ENCODE measurements at regions not wholly inside any gene's neighbourhood (a gene's known extent, or its start where the extent isn't known, plus 50 kb on each side); places are given as distances from the start of the nearest gene placed in this dataset.
A peak's percentile ranks its signal among the peaks of the same experiment; 100 is the strongest.
"Not testable (repeated sequence)": the region's sequence is repeated elsewhere in the genome, so short reads cannot be mapped to it uniquely, and the experiment has no call there.

DNA sequence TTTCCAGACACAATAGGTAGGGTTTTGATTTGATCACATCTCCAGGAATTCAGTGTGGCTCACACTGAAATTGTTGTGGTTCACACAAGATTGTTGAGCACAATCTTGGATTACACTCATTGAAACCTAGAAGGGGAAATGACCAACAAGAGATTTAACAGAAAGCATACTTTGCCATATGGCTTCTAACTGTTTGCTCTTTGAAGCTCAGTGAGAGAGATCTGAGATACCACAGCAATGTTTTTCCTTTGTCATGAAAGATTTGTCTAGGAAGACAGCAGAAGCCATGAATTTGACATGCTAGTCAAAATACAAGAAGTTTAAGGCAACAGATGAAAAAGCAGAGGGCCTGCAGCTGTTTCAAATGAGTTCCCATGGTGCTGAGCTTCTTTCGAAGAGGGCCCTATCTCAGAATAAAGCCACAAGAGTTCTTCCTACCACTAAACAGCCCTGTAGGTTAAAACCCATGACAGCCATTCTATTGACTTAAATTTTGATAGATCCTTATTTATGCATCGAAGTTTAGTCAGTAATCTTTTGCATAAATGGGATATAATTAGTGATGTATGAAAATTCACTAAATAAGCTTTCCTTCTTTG lies 650.4 kb downstream of the LTN1 start:
- no peak for DNase-seq (ENCODE audit: low spot score)

DNA sequence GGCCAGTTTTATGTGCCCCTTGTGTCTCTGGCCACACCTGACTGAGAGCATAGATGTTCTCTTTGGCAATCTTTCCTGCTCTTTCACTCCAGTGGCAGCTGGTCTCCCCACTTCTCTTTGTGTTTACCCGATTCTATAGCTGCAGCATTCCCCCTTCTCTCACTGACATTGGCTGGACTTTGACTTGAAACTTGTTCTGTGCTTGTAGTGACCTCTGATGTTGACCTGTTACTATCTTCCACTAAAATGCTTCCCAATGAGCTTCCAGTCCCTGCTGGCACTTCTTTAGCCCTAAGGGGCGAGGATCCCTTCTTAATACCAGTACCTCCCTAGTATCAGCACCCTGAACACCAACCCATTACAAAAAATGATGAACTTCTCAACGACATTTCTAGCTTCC lies 653.3 kb downstream of the LTN1 start:
- no peak for DNase-seq (ENCODE audit: low spot score)

DNA sequence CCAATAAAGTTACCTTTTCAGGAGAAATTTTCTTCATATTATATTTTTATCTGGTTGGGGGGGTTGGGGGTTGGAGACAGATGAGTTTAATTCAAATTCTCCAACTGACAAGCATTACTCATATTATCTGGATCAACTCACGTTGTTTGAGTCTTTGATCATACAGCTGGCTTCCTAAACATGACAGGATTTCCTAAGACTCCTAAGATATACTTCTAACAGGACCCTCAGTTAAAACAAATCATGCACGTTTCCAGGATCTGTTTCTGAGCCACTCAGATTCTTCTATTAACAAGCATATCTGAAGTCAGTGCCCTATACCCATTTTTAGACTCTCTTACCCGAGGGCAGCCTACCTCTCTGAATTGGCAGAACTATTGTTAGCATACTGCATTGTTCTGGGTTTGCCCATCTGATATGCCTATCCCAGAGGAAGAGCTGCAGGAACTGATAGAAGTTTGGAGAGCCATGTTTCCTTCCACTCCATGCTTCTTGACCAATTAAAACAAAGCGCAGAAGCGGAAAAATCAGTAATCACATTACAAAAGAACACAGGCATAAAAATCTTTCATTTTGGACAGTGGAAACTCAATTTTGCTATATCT lies 653.9 kb downstream of the LTN1 start:
- DNase-seq (ENCODE audit: low spot score): no peak

DNA sequence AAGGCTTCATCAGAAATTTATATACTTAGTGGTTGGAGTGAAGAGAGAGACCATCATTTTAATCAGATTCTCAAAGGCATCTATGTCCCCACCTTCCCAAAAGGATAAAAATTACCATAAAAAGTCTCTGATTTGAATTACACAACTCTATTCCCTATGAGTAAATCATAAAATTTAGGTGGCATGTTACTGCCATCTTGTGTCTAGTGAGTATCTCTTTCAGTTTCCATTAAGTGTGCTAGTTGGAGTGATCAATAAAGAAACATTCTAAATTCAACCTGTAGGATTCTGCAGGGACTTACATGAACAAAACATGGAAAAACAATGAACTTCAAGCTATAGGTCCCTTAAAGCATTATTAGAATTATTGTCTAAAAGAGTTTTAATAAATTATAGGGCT lies 655.4 kb downstream of the LTN1 start:
- peak; percentile 54 for DNase-seq (ENCODE audit: low spot score)

DNA sequence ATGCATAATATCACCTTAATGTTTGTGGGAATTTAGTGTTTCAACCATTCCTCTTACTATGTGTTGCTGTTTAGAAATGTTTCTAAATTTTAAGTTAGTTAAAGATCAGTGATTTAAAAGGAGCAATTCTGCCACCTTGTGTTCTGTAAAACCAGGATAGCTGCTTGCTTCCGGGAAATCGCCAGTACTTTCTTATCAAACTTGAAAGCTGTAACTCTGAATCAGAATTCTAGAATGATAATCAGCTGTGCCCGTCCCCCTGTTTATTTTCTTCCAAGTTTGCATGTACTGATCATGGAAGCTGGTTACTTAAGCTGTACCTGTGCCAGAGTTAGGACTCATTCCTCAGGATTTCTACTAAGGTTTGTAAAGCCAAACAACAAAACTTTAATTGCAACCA lies 656.4 kb downstream of the LTN1 start:
- DNase-seq (ENCODE audit: low spot score): peak; percentile 63

DNA sequence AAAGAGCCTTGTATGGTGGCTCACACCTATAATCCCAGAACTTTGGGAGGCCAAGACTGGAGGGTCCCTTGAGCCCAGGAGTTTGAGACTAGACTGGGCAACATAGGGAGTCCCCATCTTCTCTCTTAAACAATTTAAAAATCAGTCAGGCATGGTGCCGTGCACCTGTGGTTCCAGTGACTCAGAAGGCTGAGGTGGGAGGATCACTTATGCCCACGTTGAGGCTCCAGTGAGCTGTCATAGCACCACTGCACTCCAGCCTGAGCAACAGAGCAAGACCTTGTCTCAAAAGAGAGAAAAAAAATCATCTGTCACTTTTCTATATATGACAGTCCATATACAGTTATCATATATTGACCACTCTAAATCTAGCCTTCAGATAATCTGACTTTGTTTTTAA lies 658.3 kb downstream of the LTN1 start:
- DNase-seq (ENCODE audit: low spot score): no peak

DNA sequence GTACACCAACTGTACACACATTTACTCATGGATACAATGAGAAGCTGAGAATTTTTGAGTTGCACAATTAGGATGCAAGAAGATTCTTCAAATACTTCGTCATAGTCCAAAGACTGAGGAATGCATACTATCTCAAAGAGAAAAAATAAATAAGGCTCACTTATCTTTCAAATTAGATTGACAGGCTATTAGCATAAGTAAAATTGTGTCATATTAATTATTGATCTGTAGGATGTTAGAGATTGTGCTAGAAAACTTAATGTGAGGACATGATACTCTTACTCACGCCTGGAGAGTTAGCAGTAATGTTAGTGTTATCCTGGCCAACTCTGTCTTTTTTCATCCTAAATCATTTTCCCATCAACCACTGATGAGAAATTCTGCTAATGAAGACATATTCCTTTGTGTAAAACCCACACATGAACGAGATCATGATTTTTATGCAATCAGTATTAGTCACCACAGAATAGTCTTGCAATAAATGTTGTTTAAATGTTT lies 659.0 kb downstream of the LTN1 start:
- DNase-seq (ENCODE audit: low spot score): no peak

DNA sequence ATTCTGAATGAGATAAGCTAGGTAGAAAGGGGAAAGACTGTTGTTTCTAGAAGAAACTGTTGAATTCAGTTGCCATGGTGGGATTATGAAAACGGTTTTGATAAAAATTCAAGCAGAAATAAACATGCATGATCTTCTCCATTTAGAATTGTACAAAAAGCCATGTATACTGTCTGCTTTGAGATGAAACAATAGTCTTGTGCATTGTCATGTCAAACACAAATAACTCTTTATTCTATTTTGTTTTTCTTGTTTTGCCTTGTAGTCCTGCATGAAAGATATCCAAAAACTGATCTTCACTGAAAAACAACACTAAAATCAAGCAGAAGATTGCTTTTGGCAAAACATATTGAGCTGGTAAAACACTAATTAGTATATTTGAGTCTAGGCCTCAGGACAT lies 659.9 kb downstream of the LTN1 start:
- DNase-seq (ENCODE audit: low spot score): no peak

DNA sequence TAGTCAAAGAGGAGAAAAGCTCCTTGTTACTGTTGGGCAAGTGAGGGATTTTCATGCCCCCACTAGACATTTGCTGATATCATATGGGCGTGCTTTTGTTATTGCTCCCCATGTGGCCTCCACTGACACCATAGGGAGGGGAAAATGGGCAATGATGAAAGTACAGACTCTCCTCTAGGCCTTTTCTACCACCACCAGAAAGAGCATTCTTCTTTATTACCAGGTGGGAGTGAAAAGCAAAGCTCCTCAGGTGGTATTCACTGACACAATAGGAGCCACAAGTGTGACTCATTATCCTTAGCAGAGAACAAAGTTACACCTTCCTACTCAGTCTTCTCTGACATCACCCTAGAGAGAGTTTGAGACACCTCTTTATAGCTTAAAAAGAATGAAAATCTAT lies 667.1 kb downstream of the LTN1 start:
- DNase-seq (ENCODE audit: low spot score): no peak

DNA sequence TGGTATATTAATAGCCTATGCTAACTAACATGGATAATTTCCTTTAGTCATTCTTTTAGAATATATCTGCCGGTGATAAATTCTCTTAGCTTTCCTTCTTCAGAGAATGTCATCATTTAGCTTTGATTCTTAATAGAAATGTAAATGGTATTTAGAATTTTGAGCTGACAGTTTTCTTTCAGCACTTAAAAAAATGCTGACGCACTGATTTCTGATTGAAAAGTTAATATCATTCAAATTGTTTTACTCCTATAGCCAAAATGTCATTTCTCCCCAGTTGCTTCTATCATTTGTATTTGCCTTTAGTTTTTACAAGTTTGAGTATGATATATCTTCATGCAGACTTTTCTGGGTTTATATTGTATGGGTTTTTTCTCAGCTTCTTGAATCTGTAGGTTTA lies 668.0 kb downstream of the LTN1 start:
- no peak for DNase-seq (ENCODE audit: low spot score)

DNA sequence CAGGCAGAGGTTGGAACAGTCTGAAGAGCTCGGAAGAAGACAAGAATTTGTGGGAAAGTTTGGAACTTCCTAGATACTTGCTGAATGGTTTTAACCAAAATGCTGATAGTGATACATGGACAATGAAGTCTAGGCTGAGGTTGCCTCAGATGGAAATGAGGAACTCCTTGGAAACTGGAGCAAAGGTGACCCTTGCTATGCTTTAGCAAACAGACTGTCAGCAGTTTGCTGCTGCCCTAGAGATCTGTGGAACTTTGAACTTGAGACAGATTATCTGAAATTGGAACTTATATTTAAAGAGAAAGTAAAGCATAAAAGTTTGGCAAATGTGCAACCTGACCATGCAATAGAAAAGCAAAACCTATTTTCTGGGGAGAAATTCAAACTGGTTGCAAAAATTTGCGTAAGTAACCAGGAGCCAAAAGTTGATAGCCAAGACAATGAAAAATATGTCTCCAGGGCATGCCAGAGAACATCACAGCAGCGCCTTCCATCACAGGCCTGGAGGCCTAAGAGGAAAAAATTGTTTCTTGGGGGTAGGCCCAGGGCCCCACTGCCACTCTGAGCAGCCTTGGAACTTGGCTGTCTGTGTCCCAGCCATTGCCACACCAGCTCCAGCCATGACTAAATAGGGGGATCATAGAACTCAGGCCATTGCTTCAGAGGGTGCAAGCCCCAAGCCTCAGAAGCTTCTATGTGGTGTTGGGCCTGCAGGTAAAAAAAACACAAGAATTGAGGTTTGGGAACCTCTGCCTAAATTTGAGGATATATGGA lies 675.3 kb downstream of the LTN1 start:
- DNase-seq (ENCODE audit: low spot score): no peak

DNA sequence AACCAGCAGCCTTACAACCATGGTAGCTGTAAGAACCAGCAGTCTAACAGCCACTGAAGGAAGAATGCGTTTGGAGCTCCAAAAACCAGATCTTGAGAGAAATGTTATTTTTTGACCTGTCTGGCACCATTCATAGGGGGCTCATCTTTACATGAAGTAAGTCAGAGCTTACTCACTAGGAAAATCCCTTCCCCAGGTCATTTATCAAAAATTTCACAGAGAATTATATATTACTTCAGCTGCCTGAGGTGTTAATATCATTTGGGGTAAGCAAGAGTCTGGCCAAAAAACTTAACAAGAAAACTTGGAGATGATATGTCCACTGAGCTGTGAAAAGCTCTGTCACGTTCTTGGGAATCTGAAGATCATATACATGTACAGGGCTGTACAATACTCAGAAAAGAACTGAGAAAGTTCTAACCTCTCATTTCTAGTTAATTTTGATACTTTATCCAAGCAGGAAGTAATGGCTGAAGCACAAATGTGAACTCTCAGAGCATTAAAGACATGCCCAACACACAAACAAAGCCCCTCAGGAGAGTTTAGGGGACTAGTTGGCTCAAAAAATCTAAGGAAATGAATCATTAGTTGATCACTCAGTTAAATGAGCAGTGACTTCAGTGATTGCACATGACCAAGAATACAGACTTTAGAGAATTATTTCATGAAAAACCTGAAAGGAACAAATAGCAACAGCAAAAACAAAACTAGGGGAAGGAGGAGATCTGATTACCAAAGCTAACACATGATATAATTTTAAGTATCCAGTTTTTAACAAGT lies 681.1 kb downstream of the LTN1 start:
- DNase-seq (ENCODE audit: low spot score): no peak

DNA sequence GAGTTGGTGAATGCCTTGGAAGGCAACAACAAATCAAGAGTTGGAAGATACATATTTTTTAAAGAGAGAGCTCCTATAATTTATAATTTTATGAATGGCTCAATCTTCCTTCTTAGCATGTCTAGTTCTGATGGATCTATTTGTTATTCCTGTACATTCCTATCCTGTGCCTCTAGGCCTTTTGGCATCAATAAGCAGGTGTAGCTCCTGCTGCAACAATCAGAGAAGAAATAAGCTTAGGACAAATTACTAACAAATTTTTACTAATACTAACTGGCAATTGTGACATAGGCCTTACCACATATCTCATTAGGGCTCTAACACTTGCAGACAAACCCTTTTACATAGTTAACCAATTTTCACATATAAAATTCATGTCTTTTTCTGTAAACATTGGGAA lies 682.0 kb downstream of the LTN1 start:
- no peak for DNase-seq (ENCODE audit: low spot score)

DNA sequence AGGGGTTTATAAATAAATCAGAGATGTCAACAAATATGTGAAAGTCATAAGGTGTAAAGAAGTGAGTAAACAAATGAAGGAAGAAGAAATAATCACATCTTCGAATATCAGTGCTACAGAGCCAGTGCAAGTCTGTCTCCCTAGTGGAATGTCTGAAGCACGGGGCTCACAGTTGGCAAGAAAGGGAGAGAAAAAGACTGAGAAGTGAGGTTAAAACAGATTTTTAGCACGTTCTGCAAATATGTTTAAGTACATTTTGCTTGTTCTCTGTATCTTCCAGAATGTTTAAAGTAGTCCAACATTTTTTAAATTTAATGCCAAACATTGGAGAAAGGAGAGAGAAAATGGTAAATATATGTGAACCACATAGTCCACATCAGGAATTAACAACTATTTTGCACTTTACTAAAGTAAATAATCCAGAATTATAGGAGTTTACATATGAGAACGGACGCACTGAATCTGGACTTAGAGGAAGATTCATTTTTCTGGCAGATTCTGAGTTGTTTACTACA lies 682.4 kb downstream of the LTN1 start:
- no peak for DNase-seq (ENCODE audit: low spot score)

DNA sequence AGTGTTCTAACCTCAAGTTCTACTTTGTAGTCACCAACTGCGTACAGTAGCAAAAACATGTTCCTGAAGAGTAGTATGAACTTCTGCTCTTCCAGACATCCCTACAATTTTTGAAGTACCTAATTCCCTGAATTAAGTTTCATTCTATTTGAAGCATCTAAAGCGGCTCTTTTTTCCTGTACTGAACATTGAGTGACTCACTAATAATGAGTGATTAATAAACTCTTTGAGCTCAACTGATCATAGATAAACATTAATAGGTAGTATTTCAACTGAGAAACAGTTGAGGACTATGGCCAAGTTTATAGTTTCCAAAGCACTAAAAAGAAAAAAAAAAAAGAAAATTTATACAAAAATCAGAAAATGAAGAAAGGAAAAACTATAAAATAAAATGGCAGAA lies 683.1 kb downstream of the LTN1 start:
- no peak for DNase-seq (ENCODE audit: low spot score)

DNA sequence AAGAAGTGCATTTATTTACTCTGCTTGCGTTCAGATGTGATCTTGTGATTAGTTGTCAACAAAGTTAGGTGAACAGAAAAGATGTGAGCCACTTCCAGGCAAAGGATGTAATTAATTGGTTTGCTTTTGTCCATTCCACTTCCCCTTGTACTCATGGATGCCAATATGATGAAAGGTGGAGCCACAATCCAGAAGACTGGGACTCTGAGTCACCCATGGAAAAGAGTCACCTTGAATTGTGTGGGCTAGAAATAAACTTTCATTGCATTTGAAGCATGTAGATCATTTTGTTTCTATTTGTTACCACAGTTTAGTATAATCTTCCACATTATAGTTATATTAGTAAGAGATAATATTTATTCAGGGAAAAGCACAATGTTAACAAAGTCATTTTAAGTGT lies 684.2 kb downstream of the LTN1 start:
- DNase-seq (ENCODE audit: low spot score): no peak

DNA sequence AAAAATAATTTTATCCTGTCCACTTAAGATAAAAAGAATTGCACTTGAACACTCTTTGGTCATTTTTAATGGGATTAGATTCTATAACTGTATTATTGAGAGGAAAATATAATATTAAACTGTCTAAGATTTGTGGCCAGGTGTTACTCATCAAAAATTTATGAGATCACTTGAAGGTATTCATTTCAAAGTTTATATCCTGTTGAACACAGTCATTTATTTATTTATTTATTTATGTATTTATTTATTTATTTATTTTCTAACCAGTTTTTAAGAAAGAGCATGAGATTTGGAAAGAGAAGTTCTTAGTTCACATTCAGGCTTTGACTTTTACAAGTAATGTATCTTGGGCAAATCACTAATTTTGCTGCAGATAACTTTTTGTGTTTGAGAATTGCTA lies 692.7 kb downstream of the LTN1 start:
- DNase-seq (ENCODE audit: low spot score): no peak

DNA sequence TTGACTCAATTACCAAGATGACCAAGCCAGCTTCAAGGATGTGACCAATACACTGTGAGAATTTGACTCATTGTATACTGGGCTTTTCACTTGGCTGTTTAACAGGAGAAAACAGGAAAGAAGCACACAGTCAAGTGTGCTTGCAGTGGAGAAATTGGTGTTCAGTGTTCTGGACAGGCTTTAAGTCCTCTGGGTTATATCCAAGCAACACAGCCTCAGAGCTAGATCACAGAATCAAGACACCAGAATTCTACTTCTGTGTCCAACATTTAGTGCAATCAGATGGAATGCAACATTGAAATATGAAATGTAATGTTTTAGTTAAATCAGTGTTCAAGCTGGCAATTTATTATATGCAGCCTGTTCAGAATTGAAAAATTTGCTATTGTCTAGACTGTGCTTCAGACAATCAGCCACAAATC lies 694.4 kb downstream of the LTN1 start:
- peak; percentile 1 for DNase-seq (ENCODE audit: low spot score)

DNA sequence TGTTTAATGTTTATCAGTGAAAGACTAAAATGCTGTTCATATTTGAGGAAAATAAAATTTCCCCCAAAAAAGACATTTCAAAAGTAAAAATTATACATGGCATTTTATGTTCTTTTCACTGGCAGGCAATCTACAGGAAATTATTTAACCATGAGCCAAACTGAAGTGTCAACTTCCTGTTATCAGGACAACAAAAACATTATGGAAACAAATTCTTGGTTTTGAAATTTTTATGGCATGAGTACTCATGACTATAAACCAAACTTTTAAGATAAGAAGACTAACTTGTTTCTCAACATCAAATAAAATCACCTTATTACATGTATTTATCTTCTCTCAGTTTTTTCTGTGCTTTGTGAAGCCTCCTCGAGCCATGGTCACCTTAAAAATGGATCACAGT lies 698.6 kb downstream of the LTN1 start:
- DNase-seq (ENCODE audit: low spot score): peak; percentile 2

DNA sequence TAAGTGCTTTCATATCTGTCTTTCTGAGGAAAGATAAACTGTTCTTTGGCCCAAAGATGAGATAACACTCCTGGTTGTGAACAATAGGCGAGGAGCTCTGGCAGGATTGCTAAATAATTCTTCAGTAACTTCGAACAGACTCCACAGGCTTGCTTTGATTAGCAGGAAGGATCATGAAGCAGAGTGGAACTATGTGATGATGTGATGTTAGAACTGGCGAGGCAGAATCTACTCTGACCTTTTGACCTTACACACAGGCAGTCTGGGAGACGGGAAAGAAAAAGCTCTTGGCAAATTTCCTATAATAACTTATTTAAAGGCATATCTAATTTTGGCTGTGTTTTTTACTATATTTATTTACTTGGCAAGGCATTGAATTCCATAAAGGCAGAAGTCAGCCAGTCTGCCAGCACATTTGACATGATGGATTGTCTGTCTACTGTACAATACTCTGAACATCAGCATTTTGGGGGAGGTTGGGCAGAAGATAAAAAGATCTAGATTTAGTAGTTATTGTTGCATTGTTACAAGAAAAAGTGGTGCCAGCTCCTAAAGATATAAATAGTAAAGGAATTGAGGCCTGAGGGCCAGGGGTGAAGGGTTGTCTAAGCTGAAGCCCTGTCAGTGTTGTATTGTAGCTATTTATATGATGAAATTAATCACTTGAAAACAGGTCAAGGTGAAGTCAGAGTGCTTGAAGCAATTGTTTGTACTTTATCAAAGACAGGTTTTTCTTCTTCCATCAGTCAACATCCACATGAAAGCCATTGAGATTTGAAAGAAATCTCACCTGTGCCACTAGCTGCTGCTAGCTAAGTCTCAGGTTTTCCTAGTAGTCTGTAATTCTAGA lies 708.8 kb downstream of the LTN1 start:
- no peak for DNase-seq (ENCODE audit: low spot score)

DNA sequence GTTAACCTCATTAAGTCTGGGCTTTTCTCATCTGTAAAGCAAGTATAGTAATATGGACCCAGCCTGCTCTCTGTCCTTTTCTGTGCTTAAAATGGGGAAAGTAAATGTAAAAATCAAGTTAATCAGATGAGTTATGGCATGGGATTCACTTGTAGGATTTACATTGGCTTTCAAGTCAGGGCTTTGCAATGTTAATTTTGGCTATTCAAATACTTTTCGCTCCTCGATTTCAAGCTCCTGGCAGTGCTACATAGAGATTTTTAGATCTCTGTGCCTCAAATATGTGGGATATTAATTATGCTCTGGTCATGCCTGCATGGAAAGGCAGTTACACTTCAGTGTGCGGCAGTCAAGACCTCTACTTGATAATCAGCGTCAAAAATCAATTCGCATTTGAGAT lies 709.8 kb downstream of the LTN1 start:
- DNase-seq (ENCODE audit: low spot score): no peak

DNA sequence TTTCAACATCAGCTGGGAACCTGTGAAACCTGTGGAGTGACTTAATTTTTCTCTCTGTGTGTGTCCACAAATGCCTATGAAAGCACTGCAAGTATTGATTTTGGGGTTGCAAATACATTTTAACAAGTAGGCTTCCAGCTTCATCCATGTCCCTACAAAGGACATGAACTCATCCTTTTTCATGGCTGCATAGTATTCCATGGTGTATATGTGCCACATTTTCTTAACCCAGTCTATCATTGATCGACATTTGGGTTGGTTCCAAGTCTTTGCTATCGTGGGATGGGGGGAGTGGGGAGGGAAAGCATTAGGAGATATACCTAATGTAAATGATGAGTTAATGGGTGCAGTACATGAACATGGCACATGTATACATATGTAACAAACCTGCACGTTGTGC lies 711.3 kb downstream of the LTN1 start:
- not testable (repeated sequence) for DNase-seq (ENCODE audit: low spot score)

Data from RKO (cell line).